ENCODE measurements at regions not wholly inside any gene's neighbourhood (a gene's known extent, or its start where the extent isn't known, plus 50 kb on each side); places are given as distances from the start of the nearest gene placed in this dataset.

DNA sequence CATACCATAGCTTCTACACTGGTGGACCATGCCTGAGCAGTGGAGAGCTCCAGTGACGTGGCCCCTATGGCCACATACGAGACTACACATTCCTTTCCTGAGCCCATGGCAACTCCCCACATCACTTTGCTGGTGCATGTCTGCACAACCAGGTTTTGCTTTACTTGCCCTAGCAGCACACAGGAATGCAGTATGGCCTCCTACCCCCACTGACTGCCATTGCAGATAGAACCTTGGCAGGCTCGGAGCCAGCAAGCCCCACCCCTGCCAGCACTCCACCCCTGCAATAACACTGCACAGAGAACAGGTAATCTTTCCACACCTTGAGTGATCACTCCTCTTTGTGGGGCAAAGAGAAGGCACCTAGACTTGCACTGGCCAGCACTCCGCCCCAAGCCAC is 531.9 kb upstream of the CAMK1G start:
- TF ChIP-seq, protein P1, sequence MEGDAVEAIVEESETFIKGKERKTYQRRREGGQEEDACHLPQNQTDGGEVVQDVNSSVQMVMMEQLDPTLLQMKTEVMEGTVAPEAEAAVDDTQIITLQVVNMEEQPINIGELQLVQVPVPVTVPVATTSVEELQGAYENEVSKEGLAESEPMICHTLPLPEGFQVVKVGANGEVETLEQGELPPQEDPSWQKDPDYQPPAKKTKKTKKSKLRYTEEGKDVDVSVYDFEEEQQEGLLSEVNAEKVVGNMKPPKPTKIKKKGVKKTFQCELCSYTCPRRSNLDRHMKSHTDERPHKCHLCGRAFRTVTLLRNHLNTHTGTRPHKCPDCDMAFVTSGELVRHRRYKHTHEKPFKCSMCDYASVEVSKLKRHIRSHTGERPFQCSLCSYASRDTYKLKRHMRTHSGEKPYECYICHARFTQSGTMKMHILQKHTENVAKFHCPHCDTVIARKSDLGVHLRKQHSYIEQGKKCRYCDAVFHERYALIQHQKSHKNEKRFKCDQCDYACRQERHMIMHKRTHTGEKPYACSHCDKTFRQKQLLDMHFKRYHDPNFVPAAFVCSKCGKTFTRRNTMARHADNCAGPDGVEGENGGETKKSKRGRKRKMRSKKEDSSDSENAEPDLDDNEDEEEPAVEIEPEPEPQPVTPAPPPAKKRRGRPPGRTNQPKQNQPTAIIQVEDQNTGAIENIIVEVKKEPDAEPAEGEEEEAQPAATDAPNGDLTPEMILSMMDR (conservative IDR thresholded peaks at IDR 0.05; ENCODE audit: low read length), result no peak
- no peak for TF ChIP-seq EZH2phosphoT487 (IDR thresholded peaks at IDR 0.05; ENCODE audit: borderline replicate concordance, low read depth, low read length)
